HFF-Myc (cell line): ENCODE measurements at regions not wholly inside any gene's neighbourhood (a gene's known extent, or its start where the extent isn't known, plus 50 kb on each side); places are given as distances from the start of the nearest gene placed in this dataset.

ENCODE experiments used
- DNase-seq: peaks from one replicate; pipeline ENCODE4 v3.0.0-alpha.2; 2011; ENCODE audit warnings: low read depth; ENCODE audit errors: extremely low read depth
- H3K4me3 ChIP-seq: replicated peaks from 2 replicates; pipeline ENCODE4 v1.5.1; 2011; ENCODE audit warnings: low read depth, mild to moderate bottlenecking, control low read depth, low read length
- CTCF ChIP-seq: IDR thresholded peaks from 2 replicates; pipeline ENCODE4 v1.5.1; 2012; ENCODE audit warnings: mild to moderate bottlenecking, low read depth, low read length, control low read depth; ENCODE audit errors: missing control alignments

GRCh38 chr4:18975916-18976808 is 954.6 kb upstream of the LCORL start:
- H3K4me3 ChIP-seq, result no peak overlapping the region
- no peak for TF ChIP-seq CTCF
- no peak for DNase-seq

GRCh38 chr4:18973296-18973695 is 951.7 kb upstream of the LCORL start:
- no peak for DNase-seq
- TF ChIP-seq CTCF, result no peak
- H3K4me3 ChIP-seq, result no peak overlapping the region

GRCh38 chr4:18961879-18962278 is 940.3 kb upstream of the LCORL start:
- TF ChIP-seq CTCF, result no peak
- no peak for DNase-seq
- H3K4me3 ChIP-seq, result no peak overlapping the region

GRCh38 chr4:18961266-18961665 is 939.7 kb upstream of the LCORL start:
- DNase-seq, result no peak
- no peak overlapping the region for H3K4me3 ChIP-seq
- TF ChIP-seq CTCF, result no peak

- no peak for DNase-seq
- TF ChIP-seq CTCF, result no peak
Observed at GRCh38 chr4:18957716-18958115, 936.2 kb upstream of the LCORL start.

GRCh38 chr4:18954538-18954937 is 933.0 kb upstream of the LCORL start:
- no peak overlapping the region for H3K4me3 ChIP-seq
- no peak for TF ChIP-seq CTCF
- no peak for DNase-seq

More at GRCh38 chr4:18957716-18958115, 936.2 kb upstream of the LCORL start:
- no peak overlapping the region for H3K4me3 ChIP-seq
